ENCODE measurements at regions not wholly inside any gene's neighbourhood (a gene's known extent, or its start where the extent isn't known, plus 50 kb on each side); places are given as distances from the start of the nearest gene placed in this dataset.
"Not testable (repeated sequence)": the region's sequence is repeated elsewhere in the genome, so short reads cannot be mapped to it uniquely, and the experiment has no call there.

GRCh38 chr7:68406480-68406879, 1191.8 kb upstream of the AUTS2 start:
- H3K9me3 ChIP-seq (ENCODE audit: control insufficient read depth, low read length): no peaks in the 10 kb centered on the region
- no peak overlapping the region for H3K27ac ChIP-seq
- no peak overlapping the region for H3K4me2 ChIP-seq (ENCODE audit: low read length)
- H2AFZ ChIP-seq: no peak overlapping the region
- no peaks in the 10 kb centered on the region for H3K36me3 ChIP-seq (ENCODE audit: control insufficient read depth, insufficient read depth, low read length)
- no peak overlapping the region for H3K4me3 ChIP-seq (ENCODE audit: low read depth, low read length)
- H3K9ac ChIP-seq: no peak overlapping the region
- no peaks in the 10 kb centered on the region for H3K4me1 ChIP-seq
- H3K79me2 ChIP-seq: no peaks in the 10 kb centered on the region
- TF ChIP-seq CTCF (IDR thresholded peaks at IDR 0.05): no peak
- H3K27me3 ChIP-seq (ENCODE audit: control insufficient read depth, insufficient read depth, low read length): no peaks in the 10 kb centered on the region

GRCh38 chr7:68407460-68407859, 1190.8 kb upstream of the AUTS2 start:
- no peaks in the 10 kb centered on the region for H3K27me3 ChIP-seq (ENCODE audit: control insufficient read depth, insufficient read depth, low read length)
- H3K4me1 ChIP-seq: no peaks in the 10 kb centered on the region
- H3K27ac ChIP-seq: no peak overlapping the region
- no peak overlapping the region for H3K4me3 ChIP-seq (ENCODE audit: low read depth, low read length)
- H3K36me3 ChIP-seq (ENCODE audit: control insufficient read depth, insufficient read depth, low read length): no peaks in the 10 kb centered on the region
- H3K9ac ChIP-seq: no peak overlapping the region
- no peaks in the 10 kb centered on the region for H3K79me2 ChIP-seq
- TF ChIP-seq CTCF (IDR thresholded peaks at IDR 0.05): no peak
- no peak overlapping the region for H2AFZ ChIP-seq
- no peak overlapping the region for H3K4me2 ChIP-seq (ENCODE audit: low read length)
- H3K9me3 ChIP-seq (ENCODE audit: control insufficient read depth, low read length): no peaks in the 10 kb centered on the region

- Histone ChIP-seq H3K79me2 (no peaks in the 10 kb centered on the region), H3K9me3 (ENCODE audit: control insufficient read depth, low read length) (no peaks in the 10 kb centered on the region), H3K4me1 (no peaks in the 10 kb centered on the region), H3K9ac (no peak overlapping the region), H3K4me2 (ENCODE audit: low read length) (no peak overlapping the region), H3K4me3 (ENCODE audit: low read depth, low read length) (no peak overlapping the region), H2AFZ (no peak overlapping the region), H3K27ac (no peak overlapping the region), H3K36me3 (ENCODE audit: control insufficient read depth, insufficient read depth, low read length) (no peaks in the 10 kb centered on the region), H3K27me3 (ENCODE audit: control insufficient read depth, insufficient read depth, low read length) (no peaks in the 10 kb centered on the region)
- no peak for TF ChIP-seq CTCF (IDR thresholded peaks at IDR 0.05)
Measured at GRCh38 chr7:68408873-68409272, 1189.4 kb upstream of the AUTS2 start.

- no peak for TF ChIP-seq CTCF (IDR thresholded peaks at IDR 0.05)
- no peak overlapping the region for H3K9ac ChIP-seq
- H3K36me3 ChIP-seq (ENCODE audit: control insufficient read depth, insufficient read depth, low read length): no peaks in the 10 kb centered on the region
Measured at GRCh38 chr7:68409851-68410250, 1188.4 kb upstream of the AUTS2 start.

GRCh38 chr7:68410693-68411092, 1187.6 kb upstream of the AUTS2 start:
- H3K27ac ChIP-seq, H3K79me2 ChIP-seq: not testable (repeated sequence)

More at GRCh38 chr7:68409851-68410250, 1188.4 kb upstream of the AUTS2 start:
- Histone ChIP-seq H2AFZ (no peak overlapping the region), H3K27me3 (ENCODE audit: control insufficient read depth, insufficient read depth, low read length) (no peaks in the 10 kb centered on the region), H3K4me2 (ENCODE audit: low read length) (no peak overlapping the region), H3K27ac (no peak overlapping the region), H3K4me3 (ENCODE audit: low read depth, low read length) (no peak overlapping the region), H3K79me2 (no peaks in the 10 kb centered on the region), H3K4me1 (no peaks in the 10 kb centered on the region), H3K9me3 (ENCODE audit: control insufficient read depth, low read length) (no peaks in the 10 kb centered on the region)

More at GRCh38 chr7:68410693-68411092, 1187.6 kb upstream of the AUTS2 start:
- H3K9ac ChIP-seq; H3K27me3 ChIP-seq (ENCODE audit: control insufficient read depth, insufficient read depth, low read length); H3K36me3 ChIP-seq (ENCODE audit: control insufficient read depth, insufficient read depth, low read length); H3K4me3 ChIP-seq (ENCODE audit: low read depth, low read length); H2AFZ ChIP-seq; H3K4me2 ChIP-seq (ENCODE audit: low read length); H3K4me1 ChIP-seq; H3K9me3 ChIP-seq (ENCODE audit: control insufficient read depth, low read length): not testable (repeated sequence)
